ENCODE measurements at regions not wholly inside any gene's neighbourhood (a gene's known extent, or its start where the extent isn't known, plus 50 kb on each side); places are given as distances from the start of the nearest gene placed in this dataset.

DNA sequence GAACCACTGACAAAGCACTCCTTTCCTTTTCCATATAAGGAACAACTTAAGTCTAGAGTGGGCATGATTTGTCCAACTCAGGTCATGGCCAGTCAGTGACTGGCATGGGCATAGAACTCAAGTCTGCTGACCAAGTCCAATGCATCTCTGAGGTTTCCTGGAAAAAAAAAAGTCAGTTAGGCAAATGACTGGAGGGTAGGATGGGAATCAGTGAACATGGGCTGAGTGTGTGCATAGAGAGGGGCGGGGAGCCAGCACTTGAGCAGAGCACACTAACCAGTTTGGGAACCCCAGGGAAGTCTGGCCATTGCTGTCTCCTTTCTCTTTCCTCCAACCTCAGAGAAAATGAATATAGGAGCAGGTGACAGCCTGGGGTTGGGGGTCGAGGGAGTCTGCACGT lies 53.6 kb upstream of the FMOD start:
- TF ChIP-seq CTCF (IDR thresholded peaks at IDR 0.05) (no peak), POLR2A (IDR thresholded peaks at IDR 0.05) (no peak)
